IMR-90 (cell line): ENCODE measurements at regions not wholly inside any gene's neighbourhood (a gene's known extent, or its start where the extent isn't known, plus 50 kb on each side); places are given as distances from the start of the nearest gene placed in this dataset.
"Not testable (repeated sequence)": the region's sequence is repeated elsewhere in the genome, so short reads cannot be mapped to it uniquely, and the experiment has no call there.

Experiments
- ATAC-seq: fragments of 200-7000 bp; cut with Tn5 transposase; 2 replicates; pipeline ENCODE4 v1.9.1; 2020; ENCODE audit warnings: low read depth, mild to moderate bottlenecking, moderate library complexity
- BruUV-seq: library from RNA; stranded (reverse); fragments of 400-500 nt; replicated peaks from 2 replicates; lab custom pipeline; 2021; lab: Mats Ljungman, UMichigan
- CTCF ChIA-PET: fragments of 300-600 bp; formaldehyde crosslinking; extraction: SDS; loops from one replicate; lab custom pipeline; 2021; ENCODE audit warnings: antibody characterized with exemption; lab: Yijun Ruan, JAX
- POLR2A ChIA-PET: fragments of 300-600 bp; sonication (Branson Sonifier 250); formaldehyde crosslinking; loops from one replicate; lab custom pipeline; 2022; ENCODE audit warnings: antibody characterized with exemption; ENCODE audit not compliant: unreplicated experiment; lab: Charles Lee
- DNase-seq: peaks from one replicate; pipeline ENCODE4 v3.0.0; 2013
- H2AFZ ChIP-seq: replicated peaks from 2 replicates; pipeline ENCODE3; 2013; ENCODE audit warnings: low read length, mild to moderate bottlenecking; ENCODE audit not compliant: poor library complexity
- H2AK5ac ChIP-seq: 2 replicates; pipeline ENCODE4 v1.6.1; 2013; ENCODE audit warnings: low read depth, low read length, inconsistent platforms
- H2AK9ac ChIP-seq: replicated peaks from 2 replicates; pipeline ENCODE3; 2013; ENCODE audit warnings: mild to moderate bottlenecking, low read depth, low read length, moderate library complexity; ENCODE audit not compliant: poor library complexity
- H2BK120ac ChIP-seq: 2 replicates; pipeline ENCODE4 v1.6.1; 2013; ENCODE audit warnings: low read depth, low read length, inconsistent platforms
- H2BK15ac ChIP-seq: 3 replicates; pipeline ENCODE4 v1.6.1; 2013; ENCODE audit warnings: low read depth, low read length, inconsistent platforms
- H2BK20ac ChIP-seq: 2 replicates; pipeline ENCODE4 v1.6.1; 2013; ENCODE audit warnings: low read depth, mild to moderate bottlenecking, inconsistent platforms, low read length, moderate library complexity
- H2BK5ac ChIP-seq: 2 replicates; pipeline ENCODE4 v1.6.1; 2013; ENCODE audit warnings: mild to moderate bottlenecking, low read depth, low read length, inconsistent platforms; ENCODE audit not compliant: poor library complexity, severe bottlenecking
- H3K14ac ChIP-seq: replicated peaks from 2 replicates; pipeline ENCODE4 v1.6.1; 2013; ENCODE audit warnings: low read depth, low read length, inconsistent platforms
- H3K18ac ChIP-seq: 2 replicates; pipeline ENCODE4 v1.6.1; 2013; ENCODE audit warnings: low read depth, low read length, control low read depth
- H3K23ac ChIP-seq: 2 replicates; pipeline ENCODE4 v1.6.1; 2013; ENCODE audit warnings: low read depth, low read length, inconsistent platforms
- H3K27ac ChIP-seq: 2 replicates; pipeline ENCODE4 v1.5.1; 2013; ENCODE audit warnings: mild to moderate bottlenecking, control low read depth, low read length; ENCODE audit not compliant: insufficient read depth
- H3K27me3 ChIP-seq: 2 replicates; pipeline ENCODE4 v1.6.1; 2013; ENCODE audit warnings: low read length; ENCODE audit not compliant: control insufficient read depth, insufficient read depth
- H3K36me3 ChIP-seq: 2 replicates; pipeline ENCODE4 v1.6.1; 2013; ENCODE audit warnings: low read length, mixed read lengths; ENCODE audit not compliant: control insufficient read depth, insufficient read depth
- H3K4ac ChIP-seq: 2 replicates; pipeline ENCODE4 v1.6.1; 2013; ENCODE audit warnings: low read depth, low read length, inconsistent platforms
- H3K4me1 ChIP-seq: 2 replicates; pipeline ENCODE4 v1.6.1; 2013; ENCODE audit warnings: low read length, mixed read lengths; ENCODE audit not compliant: control insufficient read depth, insufficient read depth
- H3K4me2 ChIP-seq: 2 replicates; pipeline ENCODE4 v1.6.1; 2013; ENCODE audit warnings: low read depth, mild to moderate bottlenecking, control low read depth, low read length, moderate library complexity
- H3K4me3 ChIP-seq: 2 replicates; pipeline ENCODE4 v1.5.1; 2013; ENCODE audit warnings: low read depth, mild to moderate bottlenecking, control low read depth, low read length, moderate library complexity; ENCODE audit not compliant: insufficient read depth
- H3K56ac ChIP-seq: 2 replicates; pipeline ENCODE4 v1.6.1; 2013; ENCODE audit warnings: low read length, inconsistent platforms; ENCODE audit not compliant: insufficient read depth; ENCODE audit errors: extremely low read depth
- H3K79me1 ChIP-seq, 2 experiments: 2 replicates each; pipeline ENCODE4 v1.6.1; 2013; ENCODE audit warnings: low read length in 2 of 2, inconsistent platforms in 1 of 2, low read depth in 1 of 2
- H3K9ac ChIP-seq: 2 replicates; pipeline ENCODE4 v1.6.1; 2013; ENCODE audit warnings: low read depth, low read length, control low read depth
- H3K9me1 ChIP-seq: 2 replicates; pipeline ENCODE4 v1.6.1; 2013; ENCODE audit warnings: low read length, inconsistent platforms; ENCODE audit not compliant: insufficient read depth
- H3K9me3 ChIP-seq: 2 replicates; pipeline ENCODE4 v1.6.1; 2013; ENCODE audit warnings: low read length; ENCODE audit not compliant: control insufficient read depth, insufficient read depth
- H4K20me1 ChIP-seq: 2 replicates; pipeline ENCODE4 v1.6.1; 2013; ENCODE audit warnings: low read length, inconsistent platforms; ENCODE audit not compliant: insufficient read depth
- H4K5ac ChIP-seq: 2 replicates; pipeline ENCODE4 v1.6.1; 2013; ENCODE audit warnings: mild to moderate bottlenecking, low read depth, low read length, control low read depth
- H4K8ac ChIP-seq, 2 experiments: 2 replicates each; pipeline ENCODE4 v1.6.1; 2013; ENCODE audit warnings: low read depth in 2 of 2, low read length in 2 of 2, control low read depth in 1 of 2, inconsistent platforms in 1 of 2
- H4K91ac ChIP-seq: 2 replicates; pipeline ENCODE4 v1.6.1; 2013; ENCODE audit warnings: low read depth, low read length, inconsistent platforms; ENCODE audit not compliant: insufficient read depth
- WGBS, 2 experiments: methylation state at CpG; one replicate each; pipeline versions ENCODE4 v1.1.5 to v1.1.7; 2013; ENCODE audit warnings: missing lambda C conversion rate in 2 of 2; ENCODE audit not compliant: insufficient read length in 1 of 2; ENCODE audit errors: extremely low coverage in 2 of 2; 5-methylcytosine and 5-hydroxymethylcytosine counted together
- dilution Hi-C: fragments of 300-500 bp; cut with HindIII; formaldehyde crosslinking; loops from one replicate; pipeline ENCODE4 v1.14.3; 2018; ENCODE audit warnings: low sequenced_read_pairs; ENCODE audit not compliant: unreplicated experiment
- in situ Hi-C: fragments of 300-500 bp; cut with MboI; formaldehyde crosslinking; loops from 3 replicates; pipeline ENCODE4 v1.14.3; 2019; ENCODE audit warnings: low sequenced_read_pairs, inconsistent platforms, mixed read lengths
- intact Hi-C: fragments of 100-400 bp; cut with micrococcal nuclease; formaldehyde crosslinking; loops from 2 replicates; pipeline ENCODE4 v1.10.0; 2022

GRCh38 chr7:150042281-150042680 lies 168.5 kb downstream of the ATP6V0E2 start:
- H3K4me2 ChIP-seq, H3K56ac ChIP-seq, intact Hi-C loops, H3K23ac ChIP-seq, dilution Hi-C loops, DNase-seq, H3K79me1 ChIP-seq, H3K27ac ChIP-seq, H3K14ac ChIP-seq, H3K9me1 ChIP-seq, BruUV-seq, H4K5ac ChIP-seq, H2BK5ac ChIP-seq, H3K36me3 ChIP-seq, H2BK20ac ChIP-seq, in situ Hi-C loops, H2AFZ ChIP-seq, H4K91ac ChIP-seq, H4K20me1 ChIP-seq, H3K4me3 ChIP-seq, POLR2A ChIA-PET, CTCF ChIA-PET, H3K4me1 ChIP-seq, H3K27me3 ChIP-seq, ATAC-seq, H3K9ac ChIP-seq, H2AK9ac ChIP-seq, H3K4ac ChIP-seq, H4K8ac ChIP-seq, H3K18ac ChIP-seq, H2AK5ac ChIP-seq, H2BK15ac ChIP-seq, H2BK120ac ChIP-seq, H3K9me3 ChIP-seq: not testable (repeated sequence)
- no CpG with 5 or more reads among the region's 20 CpGs for WGBS, 2 experiments

GRCh38 chr7:150044771-150045170 lies 171.0 kb downstream of the ATP6V0E2 start:
- H3K9me1 ChIP-seq, H2BK120ac ChIP-seq, H3K14ac ChIP-seq, H3K23ac ChIP-seq, H3K4me2 ChIP-seq, H3K56ac ChIP-seq, H3K9ac ChIP-seq, H2BK20ac ChIP-seq, ATAC-seq, H3K36me3 ChIP-seq, H3K27me3 ChIP-seq, H3K4me1 ChIP-seq, H3K27ac ChIP-seq, H3K4ac ChIP-seq, H2BK5ac ChIP-seq, H4K8ac ChIP-seq, H2AK5ac ChIP-seq, dilution Hi-C loops, in situ Hi-C loops, H3K9me3 ChIP-seq, BruUV-seq, H3K4me3 ChIP-seq, H4K91ac ChIP-seq, H3K79me1 ChIP-seq, POLR2A ChIA-PET, H4K20me1 ChIP-seq, H4K5ac ChIP-seq, H3K18ac ChIP-seq, H2AFZ ChIP-seq, H2AK9ac ChIP-seq, H2BK15ac ChIP-seq: not testable (repeated sequence)
- DNase-seq: peak; percentile 22
- no CpG with 5 or more reads among the region's 7 CpGs for WGBS, 2 experiments
- intact Hi-C loops: loop anchor here (5.0 kb wide), 1 partner anchor 162 kb away; no protein-coding TSS in a partner anchor
- CTCF ChIA-PET: interaction anchor here (1.3 kb wide), 1 partner anchor 162 kb away, joined by 4 read pairs; no protein-coding TSS in a partner anchor
